T-helper 17 cell (primary cell): ENCODE measurements at regions not wholly inside any gene's neighbourhood (a gene's known extent, or its start where the extent isn't known, plus 50 kb on each side); places are given as distances from the start of the nearest gene placed in this dataset.
"Not testable (repeated sequence)": the region's sequence is repeated elsewhere in the genome, so short reads cannot be mapped to it uniquely, and the experiment has no call there.

ENCODE experiments used
- ATAC-seq: fragments of 150-1000 bp; cut with Tn5 transposase; 2 replicates; pipeline ENCODE4 v1.10.0; 2021; ENCODE audit warnings: mild to moderate bottlenecking, moderate library complexity
- DNase-seq, 3 donors: peaks; one replicate each; pipeline versions ENCODE4 v3.0.0 to v3.0.0-alpha.2; 2020 to 2021
- H3K9me3 ChIP-seq: one replicate; pipeline ENCODE4 v1.7.0; 2013; ENCODE audit warnings: low read length, mild to moderate bottlenecking; ENCODE audit not compliant: control insufficient read depth, poor library complexity, severe bottlenecking
- H3K27ac Mint-ChIP-seq: one replicate; pipeline ENCODE4 v1.8.0; 2022; ENCODE audit warnings: mild to moderate bottlenecking, moderate library complexity, mixed read lengths
- H3K27me3 Mint-ChIP-seq: one replicate; pipeline ENCODE4 v1.8.0; 2022; ENCODE audit warnings: mixed read lengths
- H3K36me3 Mint-ChIP-seq: one replicate; pipeline ENCODE4 v1.8.0; 2022; ENCODE audit warnings: low read depth, mixed read lengths
- H3K4me1 Mint-ChIP-seq: one replicate; pipeline ENCODE4 v1.8.0; 2022; ENCODE audit warnings: mild to moderate bottlenecking, mixed read lengths
- H3K4me3 Mint-ChIP-seq: one replicate; pipeline ENCODE4 v1.8.0; 2022; ENCODE audit warnings: mild to moderate bottlenecking, moderate library complexity, mixed read lengths

DNA sequence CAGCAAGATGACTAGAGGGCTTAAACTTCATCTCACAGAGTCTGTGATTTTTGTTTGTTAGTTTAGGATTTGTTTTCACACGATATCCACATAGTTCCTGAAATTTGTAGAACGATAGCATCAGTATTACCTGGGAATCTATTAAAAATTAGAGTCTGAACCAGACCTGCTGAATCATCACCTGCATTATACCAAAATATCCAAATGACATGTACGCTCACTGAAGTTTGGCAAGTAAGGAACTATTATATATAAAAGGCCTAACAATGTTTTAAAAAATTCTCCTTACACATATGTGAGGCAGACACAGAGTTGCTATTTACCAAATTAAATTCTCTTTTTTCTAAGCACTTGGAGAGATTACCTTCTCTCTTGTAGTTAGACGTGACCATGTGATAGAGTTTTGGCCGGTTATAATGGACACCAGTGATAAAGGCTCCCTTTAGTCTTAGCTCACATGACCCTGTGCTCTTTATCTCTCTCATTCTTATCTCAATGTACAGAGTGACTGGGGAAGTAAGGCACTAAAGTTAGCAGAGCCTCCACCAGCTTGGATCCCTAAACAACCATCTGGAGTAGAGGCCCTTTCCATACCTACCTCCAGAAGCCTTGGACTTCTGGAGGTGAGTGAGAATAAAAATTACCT lies 363.1 kb downstream of the DSC3 start:
- ATAC-seq (no peak), DNase-seq (no peak)
- H3K4me1 Mint-ChIP-seq, result no peaks in the 10 kb centered on the region
- H3K27me3 Mint-ChIP-seq, result no peaks in the 10 kb centered on the region
- H3K9me3 ChIP-seq, result no peaks in the 10 kb centered on the region
- no peak overlapping the region for H3K4me3 Mint-ChIP-seq
- H3K27ac Mint-ChIP-seq, result no peak overlapping the region
- no peaks in the 10 kb centered on the region for H3K36me3 Mint-ChIP-seq

GRCh38 chr18:30677813-30678212 lies 364.7 kb downstream of the DSC3 start:
- not testable (repeated sequence) for H3K36me3 Mint-ChIP-seq, H3K4me1 Mint-ChIP-seq, H3K4me3 Mint-ChIP-seq, H3K27me3 Mint-ChIP-seq, DNase-seq, H3K9me3 ChIP-seq, ATAC-seq, H3K27ac Mint-ChIP-seq

- ATAC-seq, result no peak
- no peak for DNase-seq
- H3K4me1 Mint-ChIP-seq, result no peaks in the 10 kb centered on the region
- no peak overlapping the region for H3K27ac Mint-ChIP-seq
- H3K27me3 Mint-ChIP-seq, result no peaks in the 10 kb centered on the region
- no peaks in the 10 kb centered on the region for H3K36me3 Mint-ChIP-seq
- H3K9me3 ChIP-seq, result no peaks in the 10 kb centered on the region
- no peak overlapping the region for H3K4me3 Mint-ChIP-seq
Measured at GRCh38 chr18:30676053-30676480, 366.5 kb downstream of the DSC3 start.

DNA sequence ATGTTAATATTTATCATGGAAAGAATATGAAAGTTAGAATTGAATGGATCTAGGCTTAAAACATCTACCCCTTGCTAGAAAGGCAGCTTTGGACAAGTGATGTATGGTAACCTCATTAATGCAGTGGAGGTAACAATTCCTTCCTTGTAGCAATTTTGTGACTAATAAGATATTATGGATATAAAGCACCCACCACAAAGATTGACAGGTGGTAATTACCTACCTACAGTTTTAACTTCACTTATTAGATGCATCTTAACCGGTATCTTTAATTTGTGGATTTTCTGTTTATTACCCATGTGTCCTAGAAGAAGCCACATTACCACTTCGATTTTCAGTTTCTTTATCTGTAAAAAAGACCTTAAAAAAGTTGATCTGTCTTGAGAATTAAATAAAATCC lies 367.0 kb downstream of the DSC3 start:
- Mint-ChIP-seq H3K36me3 (no peaks in the 10 kb centered on the region), H3K4me3 (no peak overlapping the region), H3K27ac (no peak overlapping the region), H3K27me3 (no peaks in the 10 kb centered on the region), H3K4me1 (no peaks in the 10 kb centered on the region)
- ATAC-seq (no peak), DNase-seq (no peak)
- no peaks in the 10 kb centered on the region for H3K9me3 ChIP-seq

- H3K4me1 Mint-ChIP-seq, result no peaks in the 10 kb centered on the region
- H3K27me3 Mint-ChIP-seq, result no peaks in the 10 kb centered on the region
- no peaks in the 10 kb centered on the region for H3K36me3 Mint-ChIP-seq
- ATAC-seq (no peak), DNase-seq (no peak)
- H3K27ac Mint-ChIP-seq, result no peak overlapping the region
- H3K4me3 Mint-ChIP-seq, result no peak overlapping the region
- no peaks in the 10 kb centered on the region for H3K9me3 ChIP-seq
Measured at GRCh38 chr18:30675072-30675471, 367.5 kb downstream of the DSC3 start.

GRCh38 chr18:30674596-30674995 lies 367.9 kb downstream of the DSC3 start:
- Mint-ChIP-seq H3K4me3 (no peak overlapping the region), H3K27me3 (no peaks in the 10 kb centered on the region), H3K36me3 (no peaks in the 10 kb centered on the region), H3K4me1 (no peaks in the 10 kb centered on the region), H3K27ac (no peak overlapping the region)
- ATAC-seq (no peak), DNase-seq (no peak)
- H3K9me3 ChIP-seq, result no peaks in the 10 kb centered on the region

DNA sequence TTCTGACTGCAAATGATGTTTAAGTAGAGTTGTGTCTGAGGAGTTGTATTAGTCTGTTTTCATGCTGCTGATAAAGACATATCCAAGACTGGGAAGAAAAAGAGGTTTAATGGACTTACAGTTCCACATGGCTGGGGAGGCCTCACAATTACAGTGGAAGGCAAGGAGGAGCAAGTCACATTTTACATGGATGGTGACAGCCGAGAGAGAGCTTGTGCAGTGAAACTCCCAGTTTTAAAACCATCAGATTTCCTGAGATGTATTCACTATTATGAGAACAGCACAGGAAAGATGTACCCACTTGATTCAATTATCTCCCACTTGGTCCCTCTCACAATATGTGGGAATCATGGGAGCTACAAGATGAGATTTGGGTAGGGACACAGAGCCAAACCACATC lies 370.1 kb downstream of the DSC3 start:
- not testable (repeated sequence) for ATAC-seq, H3K4me1 Mint-ChIP-seq, H3K36me3 Mint-ChIP-seq, H3K9me3 ChIP-seq, H3K4me3 Mint-ChIP-seq, H3K27ac Mint-ChIP-seq, DNase-seq, H3K27me3 Mint-ChIP-seq

GRCh38 chr18:30658306-30658705 lies 384.2 kb downstream of the DSC3 start:
- no peaks in the 10 kb centered on the region for H3K9me3 ChIP-seq
- H3K36me3 Mint-ChIP-seq, result no peaks in the 10 kb centered on the region
- no peaks in the 10 kb centered on the region for H3K4me1 Mint-ChIP-seq
- DNase-seq, result no peak
- no peak overlapping the region for H3K4me3 Mint-ChIP-seq
- H3K27me3 Mint-ChIP-seq, result no peaks in the 10 kb centered on the region
- no peak overlapping the region for H3K27ac Mint-ChIP-seq
- ATAC-seq, result no peak

DNA sequence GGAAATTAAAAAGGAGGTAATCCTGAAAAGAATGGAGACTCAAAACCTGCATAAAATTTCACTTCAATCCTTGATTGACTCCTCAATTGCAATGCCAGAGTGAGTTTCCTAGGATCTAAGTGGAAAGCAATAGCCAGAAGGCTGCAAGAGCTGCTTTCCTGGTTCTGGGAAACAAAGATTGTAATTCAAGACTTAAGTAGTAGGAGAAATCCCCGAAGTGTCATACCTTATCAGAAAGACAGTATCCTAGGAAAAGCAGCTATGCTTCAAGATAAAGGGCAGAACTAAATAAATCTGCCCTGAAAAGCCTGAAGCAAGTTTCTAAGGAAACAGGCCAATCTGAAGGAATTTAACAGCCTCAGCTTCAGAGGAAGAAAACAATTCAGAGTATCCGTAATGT lies 390.2 kb downstream of the DSC3 start:
- no peaks in the 10 kb centered on the region for H3K9me3 ChIP-seq
- ATAC-seq (no peak), DNase-seq (no peak)
- Mint-ChIP-seq H3K27ac (no peak overlapping the region), H3K36me3 (no peaks in the 10 kb centered on the region), H3K4me1 (no peaks in the 10 kb centered on the region), H3K4me3 (no peak overlapping the region), H3K27me3 (no peaks in the 10 kb centered on the region)

DNA sequence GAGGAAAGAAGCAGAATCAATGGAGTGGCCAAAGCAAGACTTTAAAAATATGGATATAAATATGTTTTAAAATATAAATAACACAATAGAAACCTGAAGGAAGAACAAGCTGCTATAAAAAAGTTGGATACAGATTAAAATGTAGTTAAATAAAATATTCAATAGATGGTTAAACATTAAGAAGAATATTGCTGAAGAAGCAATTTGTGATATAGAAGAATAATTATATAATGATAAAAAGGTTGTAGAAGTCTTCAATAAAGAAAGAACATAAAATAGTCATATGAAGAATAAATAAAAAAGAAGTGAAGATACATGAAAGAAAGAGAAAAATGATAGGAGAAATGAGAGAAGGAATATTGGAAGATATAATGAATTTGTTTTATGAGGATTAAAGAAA lies 392.0 kb downstream of the DSC3 start:
- Mint-ChIP-seq H3K27ac (no peak overlapping the region), H3K27me3 (no peaks in the 10 kb centered on the region), H3K4me3 (no peak overlapping the region), H3K36me3 (no peaks in the 10 kb centered on the region), H3K4me1 (no peaks in the 10 kb centered on the region)
- DNase-seq, result no peak
- no peaks in the 10 kb centered on the region for H3K9me3 ChIP-seq
- ATAC-seq, result no peak

- Mint-ChIP-seq H3K36me3 (no peaks in the 10 kb centered on the region), H3K27ac (no peak overlapping the region), H3K4me3 (no peak overlapping the region), H3K27me3 (no peaks in the 10 kb centered on the region), H3K4me1 (no peaks in the 10 kb centered on the region)
- DNase-seq (no peak), ATAC-seq (no peak)
- H3K9me3 ChIP-seq, result no peaks in the 10 kb centered on the region
Measured at GRCh38 chr18:30644158-30644557, 398.4 kb downstream of the DSC3 start.

GRCh38 chr18:30639361-30639760 lies 403.2 kb downstream of the DSC3 start:
- no peak for DNase-seq
- H3K9me3 ChIP-seq, result no peaks in the 10 kb centered on the region
- Mint-ChIP-seq H3K27me3 (no peaks in the 10 kb centered on the region), H3K4me3 (no peak overlapping the region), H3K4me1 (no peaks in the 10 kb centered on the region), H3K36me3 (no peaks in the 10 kb centered on the region), H3K27ac (no peak overlapping the region)
- no peak for ATAC-seq

DNA sequence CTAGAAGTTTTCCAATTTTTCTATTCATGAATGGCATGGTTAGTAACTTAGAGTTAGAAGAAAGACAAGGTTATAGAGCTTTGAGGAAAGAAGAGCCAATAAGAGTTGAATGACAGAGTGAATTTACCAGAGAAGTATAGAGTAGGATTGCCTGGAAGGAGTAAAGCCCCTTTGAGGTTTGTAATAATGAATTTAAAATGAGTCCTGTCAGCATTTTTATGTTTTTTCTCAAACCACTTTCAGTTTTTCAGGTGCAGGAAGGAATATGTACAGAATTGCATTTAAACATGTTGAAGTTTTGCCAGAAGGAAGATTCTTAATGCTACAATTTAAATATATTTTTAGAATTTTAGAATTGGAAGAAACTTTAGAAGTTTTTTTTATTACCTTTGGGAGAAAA lies 408.3 kb downstream of the DSC3 start:
- no peaks in the 10 kb centered on the region for H3K9me3 ChIP-seq
- no peak for ATAC-seq
- no peak overlapping the region for H3K4me3 Mint-ChIP-seq
- no peaks in the 10 kb centered on the region for H3K4me1 Mint-ChIP-seq
- no peaks in the 10 kb centered on the region for H3K27me3 Mint-ChIP-seq
- no peak for DNase-seq
- no peak overlapping the region for H3K27ac Mint-ChIP-seq
- no peaks in the 10 kb centered on the region for H3K36me3 Mint-ChIP-seq

DNA sequence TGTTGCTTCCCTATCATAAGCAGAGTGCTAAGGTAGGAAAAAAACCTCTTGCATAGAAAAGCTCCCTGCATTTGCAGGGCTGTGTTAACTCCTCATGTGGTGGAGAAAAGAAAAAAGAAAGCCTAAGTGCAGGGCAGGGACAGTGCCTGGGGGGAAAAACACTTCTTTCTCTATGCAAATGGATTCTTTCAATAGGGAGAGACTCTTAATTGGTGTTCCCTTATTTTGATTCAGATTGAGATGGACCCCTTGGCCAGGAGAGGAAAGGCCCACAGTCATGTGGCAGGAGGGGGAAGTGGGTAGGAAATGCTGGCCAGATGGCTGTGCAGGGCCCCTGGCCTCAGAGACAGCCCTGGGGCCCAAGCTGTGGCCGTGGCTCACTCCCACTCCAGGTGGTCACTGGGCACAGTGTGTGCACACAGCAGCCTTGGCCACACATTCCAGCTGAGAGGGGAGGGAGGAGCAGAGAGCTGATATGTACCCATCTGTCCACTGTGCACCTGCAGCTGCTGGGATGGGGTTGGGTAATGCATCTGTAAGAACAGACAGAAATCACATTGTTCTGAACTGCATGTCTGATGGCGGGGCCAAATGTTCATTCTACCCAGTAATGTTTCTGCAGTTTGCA lies 410.4 kb downstream of the DSC3 start:
- Mint-ChIP-seq H3K4me1 (no peaks in the 10 kb centered on the region), H3K4me3 (no peak overlapping the region), H3K27me3 (no peaks in the 10 kb centered on the region), H3K36me3 (no peaks in the 10 kb centered on the region), H3K27ac (no peak overlapping the region)
- no peak for ATAC-seq
- no peaks in the 10 kb centered on the region for H3K9me3 ChIP-seq
- no peak for DNase-seq
